ENCODE measurements at regions not wholly inside any gene's neighbourhood (a gene's known extent, or its start where the extent isn't known, plus 50 kb on each side); places are given as distances from the start of the nearest gene placed in this dataset.
A peak's percentile ranks its signal among the peaks of the same experiment; 100 is the strongest.

GRCh38 chr10:117801691-117802090 lies 245.1 kb downstream of the RAB11FIP2 start:
- CTCF ChIA-PET, result no interaction called here
- TF ChIP-seq ZNF274 (IDR thresholded peaks at IDR 0.05; ENCODE audit: low read depth, low read length) (no peak), SRF (IDR thresholded peaks at IDR 0.05; ENCODE audit: low read depth) (no peak), ZBTB33 (IDR thresholded peaks at IDR 0.05; ENCODE audit: extremely low read depth, insufficient replicate concordance, low read length) (no peak), EGR1 (IDR thresholded peaks at IDR 0.05; ENCODE audit: low read depth) (no peak), JUND (IDR thresholded peaks at IDR 0.05) (no peak), SP1 (IDR thresholded peaks at IDR 0.05; ENCODE audit: low read depth) (no peak)
- TF ChIP-seq, protein P1, sequence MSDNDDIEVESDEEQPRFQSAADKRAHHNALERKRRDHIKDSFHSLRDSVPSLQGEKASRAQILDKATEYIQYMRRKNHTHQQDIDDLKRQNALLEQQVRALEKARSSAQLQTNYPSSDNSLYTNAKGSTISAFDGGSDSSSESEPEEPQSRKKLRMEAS (IDR thresholded peaks at IDR 0.05), result no peak
- Histone ChIP-seq H3K4me1 (ENCODE audit: control insufficient read depth in 1 of 2, insufficient read depth in 2 of 2, low read length in 2 of 2) (no peaks in the 10 kb centered on the region), H3K4me2 (ENCODE audit: low read length) (no peak overlapping the region), H3K27me3 (ENCODE audit: insufficient read depth, low read length) (peaks cover 49% of the 10 kb centered on the region), H3K79me2 (ENCODE audit: insufficient read depth, low read length) (no peaks in the 10 kb centered on the region), H3K9me3 (ENCODE audit: control insufficient read depth in 1 of 2, insufficient read depth in 1 of 2, low read depth in 1 of 2, low read length in 2 of 2) (no peaks in the 10 kb centered on the region), H3K36me3 (ENCODE audit: control insufficient read depth in 1 of 2, insufficient read depth in 2 of 2, low read length in 2 of 2) (no peaks in the 10 kb centered on the region), H3K4me3 (replicated peaks in 1 of 2; ENCODE audit: low read depth in 1 of 2, low read length in 2 of 2) (no peak overlapping the region), H4K20me1 (ENCODE audit: insufficient read depth) (no peaks in the 10 kb centered on the region), H3K9me2 (ENCODE audit: insufficient read depth) (no peaks in the 10 kb centered on the region), H3K9ac (ENCODE audit: low read length) (no peak overlapping the region), H3K27ac (ENCODE audit: low read depth, low read length) (no peak overlapping the region), H2AFZ (ENCODE audit: low read depth, low read length, poor library complexity, severe bottlenecking) (no peak overlapping the region)
- ATAC-seq (no peak), DNase-seq (ENCODE audit: low read depth, low spot score) (no peak)
- no TSS peak for BruUV-seq (replicated peaks)
- RAD21 ChIA-PET (ENCODE audit: low non-redundant PET in 1 of 2, low total read pairs in 2 of 2, uncharacterized antibody in 2 of 2, unreplicated experiment in 2 of 2), result no interaction called here
- intact Hi-C loops (cut with micrococcal nuclease), result no loop called here
- POLR2A ChIA-PET, result no interaction called here

DNA sequence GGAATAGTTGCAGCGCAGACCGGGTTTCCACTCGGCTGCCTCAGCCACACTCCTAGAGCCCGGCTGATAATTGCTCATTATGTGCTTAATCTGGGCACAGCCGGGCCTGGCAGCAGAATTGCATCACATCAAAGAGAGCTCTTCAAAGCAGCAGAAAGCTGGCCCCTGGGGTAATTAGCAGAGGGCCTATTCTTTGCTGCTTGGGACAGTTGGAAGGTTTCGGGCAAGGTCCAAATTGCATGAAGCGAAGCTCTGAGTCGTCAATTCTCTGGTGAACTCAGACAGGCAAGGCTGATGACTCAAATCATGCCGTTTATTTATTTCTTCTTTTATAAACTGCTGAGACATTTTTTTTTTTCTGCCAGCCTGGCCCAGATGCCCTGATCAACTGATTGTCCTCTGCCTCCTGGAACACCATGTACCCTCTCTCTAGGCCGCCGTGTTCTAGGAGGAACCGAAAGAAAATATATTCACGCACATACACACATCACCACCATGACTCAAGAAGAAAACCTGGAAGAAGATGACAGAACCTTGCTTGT lies 242.2 kb downstream of the RAB11FIP2 start:
- no peak for DNase-seq (ENCODE audit: low read depth, low spot score)
- CTCF ChIA-PET, result no interaction called here
- peak; percentile 40 for TF ChIP-seq TCF7L2 (IDR thresholded peaks at IDR 0.05; ENCODE audit: borderline replicate concordance, extremely low read depth, insufficient read depth, insufficient read length)
- no peak for TF ChIP-seq CEBPB (IDR thresholded peaks at IDR 0.05; ENCODE audit: low read depth)

More for the DNA sequence above, 242.2 kb downstream of the RAB11FIP2 start:
- RAD21 ChIA-PET (ENCODE audit: low non-redundant PET in 1 of 2, low total read pairs in 2 of 2, uncharacterized antibody in 2 of 2, unreplicated experiment in 2 of 2), result no interaction called here
- Histone ChIP-seq H3K4me3 (replicated peaks in 1 of 2; ENCODE audit: low read depth in 1 of 2, low read length in 2 of 2) (no peak overlapping the region), H3K36me3 (ENCODE audit: control insufficient read depth in 1 of 2, insufficient read depth in 2 of 2, low read length in 2 of 2) (no peaks in the 10 kb centered on the region), H3K9ac (ENCODE audit: low read length) (no peak overlapping the region), H3K9me2 (ENCODE audit: insufficient read depth) (no peaks in the 10 kb centered on the region), H3K27ac (ENCODE audit: low read depth, low read length) (no peak overlapping the region), H3K79me2 (ENCODE audit: insufficient read depth, low read length) (no peaks in the 10 kb centered on the region), H3K27me3 (ENCODE audit: insufficient read depth, low read length) (peaks cover 51% of the 10 kb centered on the region), H2AFZ (ENCODE audit: low read depth, low read length, poor library complexity, severe bottlenecking) (no peak overlapping the region), H3K4me2 (ENCODE audit: low read length) (no peak overlapping the region), H3K9me3 (ENCODE audit: control insufficient read depth in 1 of 2, insufficient read depth in 1 of 2, low read depth in 1 of 2, low read length in 2 of 2) (no peaks in the 10 kb centered on the region), H3K4me1 (ENCODE audit: control insufficient read depth in 1 of 2, insufficient read depth in 2 of 2, low read length in 2 of 2) (no peaks in the 10 kb centered on the region), H4K20me1 (ENCODE audit: insufficient read depth) (no peaks in the 10 kb centered on the region)
- BruUV-seq (replicated peaks), result no TSS peak
- intact Hi-C loops (cut with micrococcal nuclease), result no loop called here
- ATAC-seq, result no peak
- POLR2A ChIA-PET, result no interaction called here
